ENCODE measurements at regions not wholly inside any gene's neighbourhood (a gene's known extent, or its start where the extent isn't known, plus 50 kb on each side); places are given as distances from the start of the nearest gene placed in this dataset.

DNA sequence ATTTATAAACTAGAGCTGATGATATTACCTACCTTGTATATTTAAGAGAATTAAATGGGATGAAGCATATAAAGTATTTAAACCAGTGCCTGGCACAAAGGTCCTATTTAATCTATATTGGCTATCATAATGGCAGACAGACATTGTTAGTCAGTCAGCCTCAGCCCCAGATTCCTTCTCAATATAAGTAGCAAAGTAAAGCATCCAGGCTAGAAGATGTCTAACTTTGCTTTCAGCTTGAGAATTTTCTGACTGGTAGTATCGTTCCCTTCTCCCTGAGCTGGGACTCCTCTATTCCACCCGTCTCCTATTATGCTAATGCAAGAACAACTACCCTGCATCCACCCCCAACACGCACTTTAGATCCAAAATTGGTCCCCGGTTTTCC lies 215.7 kb upstream of the SIX2 start:
- Histone ChIP-seq H3K27me3 (ENCODE audit: insufficient read depth, low read depth, severe bottlenecking) (peaks cover 3% of the 10 kb centered on the region), H3K4me3 (ENCODE audit: low read depth, low read length) (no peak overlapping the region), H3K9me3 (ENCODE audit: severe bottlenecking) (no peaks in the 10 kb centered on the region), H3K36me3 (no peaks in the 10 kb centered on the region), H3K27ac (no peak overlapping the region)
- no peak for DNase-seq
- TF ChIP-seq, protein P1, sequence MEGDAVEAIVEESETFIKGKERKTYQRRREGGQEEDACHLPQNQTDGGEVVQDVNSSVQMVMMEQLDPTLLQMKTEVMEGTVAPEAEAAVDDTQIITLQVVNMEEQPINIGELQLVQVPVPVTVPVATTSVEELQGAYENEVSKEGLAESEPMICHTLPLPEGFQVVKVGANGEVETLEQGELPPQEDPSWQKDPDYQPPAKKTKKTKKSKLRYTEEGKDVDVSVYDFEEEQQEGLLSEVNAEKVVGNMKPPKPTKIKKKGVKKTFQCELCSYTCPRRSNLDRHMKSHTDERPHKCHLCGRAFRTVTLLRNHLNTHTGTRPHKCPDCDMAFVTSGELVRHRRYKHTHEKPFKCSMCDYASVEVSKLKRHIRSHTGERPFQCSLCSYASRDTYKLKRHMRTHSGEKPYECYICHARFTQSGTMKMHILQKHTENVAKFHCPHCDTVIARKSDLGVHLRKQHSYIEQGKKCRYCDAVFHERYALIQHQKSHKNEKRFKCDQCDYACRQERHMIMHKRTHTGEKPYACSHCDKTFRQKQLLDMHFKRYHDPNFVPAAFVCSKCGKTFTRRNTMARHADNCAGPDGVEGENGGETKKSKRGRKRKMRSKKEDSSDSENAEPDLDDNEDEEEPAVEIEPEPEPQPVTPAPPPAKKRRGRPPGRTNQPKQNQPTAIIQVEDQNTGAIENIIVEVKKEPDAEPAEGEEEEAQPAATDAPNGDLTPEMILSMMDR (IDR thresholded peaks at IDR 0.05; ENCODE audit: low read depth, low read length), result no peak

DNA sequence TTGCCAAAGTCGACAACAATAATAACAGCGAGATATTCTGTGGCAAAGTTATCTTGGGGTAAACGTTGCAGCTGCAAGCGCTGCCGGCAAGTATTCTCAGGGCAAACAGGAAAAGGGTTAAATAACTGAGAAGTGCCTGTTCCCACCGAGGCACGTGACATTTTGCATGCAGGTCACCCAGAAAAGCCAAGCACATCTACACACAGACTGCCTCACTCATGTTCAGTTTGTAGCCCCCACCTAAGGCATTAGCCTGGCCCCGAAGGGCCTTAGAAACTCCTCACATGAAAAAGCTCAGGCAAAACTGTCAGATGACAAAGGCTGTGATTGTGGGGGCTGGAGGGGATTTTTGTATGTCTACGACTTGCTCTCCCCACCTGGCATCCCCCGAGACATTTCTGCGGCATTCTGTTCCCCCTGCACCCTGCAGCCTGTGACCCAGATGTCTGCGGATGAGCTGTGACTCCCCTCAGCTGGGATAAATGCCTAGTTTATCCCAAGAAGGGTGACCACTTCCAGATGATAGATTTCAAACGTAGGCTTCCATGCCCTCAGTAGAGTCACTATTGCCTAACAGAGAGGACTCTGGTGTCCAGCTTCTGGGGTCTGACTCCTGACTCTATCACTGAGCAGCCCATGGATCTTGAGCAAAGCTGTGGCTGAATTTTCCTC lies 215.2 kb upstream of the SIX2 start:
- Histone ChIP-seq H3K36me3 (no peaks in the 10 kb centered on the region), H3K27ac (no peak overlapping the region), H3K9me3 (ENCODE audit: severe bottlenecking) (no peaks in the 10 kb centered on the region), H3K4me3 (ENCODE audit: low read depth, low read length) (no peak overlapping the region), H3K27me3 (ENCODE audit: insufficient read depth, low read depth, severe bottlenecking) (peaks cover 3% of the 10 kb centered on the region)
- no peak for DNase-seq
- TF ChIP-seq, protein P1 (IDR thresholded peaks at IDR 0.05; ENCODE audit: low read depth, low read length), result no peak

DNA sequence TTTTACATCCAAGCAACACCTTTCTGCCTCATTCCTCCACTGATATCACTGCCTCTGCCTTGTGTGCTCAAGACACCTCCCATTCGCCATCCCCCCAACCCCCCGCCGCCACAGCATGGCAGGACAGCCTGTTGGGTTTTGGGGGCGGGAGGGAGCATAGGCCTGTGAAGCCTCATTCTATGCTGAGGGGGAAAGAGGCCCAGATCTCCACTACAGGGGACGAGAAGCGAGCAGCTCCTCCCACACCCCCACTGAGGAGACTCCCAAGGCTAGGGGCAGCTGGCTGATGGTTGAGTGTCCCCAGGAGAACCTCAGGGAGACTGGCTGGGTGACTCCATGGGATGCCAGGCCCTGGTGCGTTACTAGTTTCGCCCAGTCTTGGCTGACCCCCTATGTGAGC lies 214.3 kb upstream of the SIX2 start:
- TF ChIP-seq, protein P1 (IDR thresholded peaks at IDR 0.05; ENCODE audit: low read depth, low read length), result no peak
- Histone ChIP-seq H3K36me3 (no peaks in the 10 kb centered on the region), H3K4me3 (ENCODE audit: low read depth, low read length) (no peak overlapping the region), H3K27ac (no peak overlapping the region), H3K27me3 (ENCODE audit: insufficient read depth, low read depth, severe bottlenecking) (peaks cover 3% of the 10 kb centered on the region), H3K9me3 (ENCODE audit: severe bottlenecking) (no peaks in the 10 kb centered on the region)
- DNase-seq, result no peak

DNA sequence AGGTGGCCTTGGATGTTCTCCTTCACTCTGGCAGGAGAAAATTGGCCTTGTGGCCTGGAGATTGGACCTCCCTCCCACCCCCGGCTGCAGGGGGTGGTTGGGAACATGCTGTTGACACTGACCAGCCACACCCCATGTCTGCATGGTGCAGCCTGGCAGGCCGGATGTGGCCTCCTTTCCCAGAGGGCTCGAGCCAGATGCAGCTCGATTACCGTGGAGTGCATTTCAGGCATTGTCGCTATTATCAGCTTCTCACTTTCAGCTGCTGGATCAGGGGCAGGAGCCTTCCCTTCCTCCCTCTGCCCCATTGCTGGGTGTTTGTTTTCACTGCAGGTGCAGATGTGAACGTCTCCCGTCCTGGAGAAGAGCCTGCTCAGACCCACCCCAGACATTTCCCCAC lies 211.0 kb upstream of the SIX2 start:
- H3K27me3 ChIP-seq (ENCODE audit: insufficient read depth, low read depth, severe bottlenecking), result peaks cover 3% of the 10 kb centered on the region
- no peak overlapping the region for H3K27ac ChIP-seq
- H3K36me3 ChIP-seq, result no peaks in the 10 kb centered on the region
- peaks cover 4% of the 10 kb centered on the region for H3K9me3 ChIP-seq (ENCODE audit: severe bottlenecking)
- DNase-seq, result no peak
- H3K4me3 ChIP-seq (ENCODE audit: low read depth, low read length), result no peak overlapping the region
- TF ChIP-seq, protein P1 (IDR thresholded peaks at IDR 0.05; ENCODE audit: low read depth, low read length), result no peak

DNA sequence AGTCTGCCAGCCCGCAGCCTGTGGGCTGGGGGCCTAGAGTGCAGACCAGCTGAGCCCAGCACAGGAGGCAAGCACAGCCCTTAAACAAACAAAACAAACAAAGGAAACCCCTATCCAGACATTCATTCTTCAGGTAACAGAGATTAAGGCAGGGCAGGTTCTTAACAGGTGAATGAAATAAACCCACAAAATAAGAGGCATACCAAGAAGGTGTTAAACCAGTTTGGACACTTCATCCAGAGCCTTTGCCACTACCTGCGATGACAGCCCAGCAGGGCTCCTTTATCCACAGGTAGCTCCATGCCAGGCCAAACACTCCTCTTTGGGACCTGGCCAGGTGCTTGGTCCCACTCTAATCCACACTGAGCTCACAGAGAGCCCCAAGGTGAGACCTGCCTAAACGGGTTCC lies 209.7 kb upstream of the SIX2 start:
- Histone ChIP-seq H3K27me3 (ENCODE audit: insufficient read depth, low read depth, severe bottlenecking) (peaks cover 3% of the 10 kb centered on the region), H3K4me3 (ENCODE audit: low read depth, low read length) (no peak overlapping the region), H3K36me3 (no peaks in the 10 kb centered on the region), H3K27ac (no peak overlapping the region), H3K9me3 (ENCODE audit: severe bottlenecking) (peaks cover 4% of the 10 kb centered on the region)
- DNase-seq, result no peak
- TF ChIP-seq, protein P1 (IDR thresholded peaks at IDR 0.05; ENCODE audit: low read depth, low read length), result no peak

DNA sequence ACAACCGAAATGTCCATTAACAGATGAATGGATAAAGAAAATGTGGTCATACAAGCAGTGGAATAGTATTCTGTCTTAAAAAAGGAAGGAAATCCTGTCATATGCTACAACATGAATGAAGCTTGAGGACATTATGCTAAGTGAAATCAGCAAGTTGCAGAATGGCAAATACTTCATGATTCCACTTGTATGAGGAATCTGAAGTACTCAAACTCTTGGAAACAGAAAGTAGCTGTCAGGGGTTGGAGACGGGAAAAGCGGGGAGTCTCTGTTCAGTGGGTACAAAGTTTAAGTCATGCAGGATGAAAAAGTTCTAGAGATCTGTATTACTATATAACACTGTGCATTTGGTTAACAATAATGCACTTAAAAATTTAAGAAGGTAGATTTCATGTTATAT lies 209.0 kb upstream of the SIX2 start:
- Histone ChIP-seq H3K27me3 (ENCODE audit: insufficient read depth, low read depth, severe bottlenecking) (peaks cover 3% of the 10 kb centered on the region), H3K4me3 (ENCODE audit: low read depth, low read length) (no peak overlapping the region), H3K36me3 (no peaks in the 10 kb centered on the region), H3K9me3 (ENCODE audit: severe bottlenecking) (peaks cover 4% of the 10 kb centered on the region), H3K27ac (no peak overlapping the region)
- no peak for DNase-seq
- TF ChIP-seq, protein P1 (IDR thresholded peaks at IDR 0.05; ENCODE audit: low read depth, low read length), result no peak

Measured in WERI-Rb-1 (cell line).